B cell (primary cell): ENCODE measurements at regions not wholly inside any gene's neighbourhood (a gene's known extent, or its start where the extent isn't known, plus 50 kb on each side); places are given as distances from the start of the nearest gene placed in this dataset.

Experiments used
- ATAC-seq: fragments of 200-7000 bp; cut with Tn5 transposase; one replicate; pipeline ENCODE4 v1.10.0; 2021; ENCODE audit warnings: low read depth, mild to moderate bottlenecking, moderate number of reproducible peaks, moderate library complexity
- CTCF ChIA-PET: fragments of 350-600 bp; sonication (Branson Sonifier 250); formaldehyde crosslinking; loops from one replicate; lab custom pipeline; 2021; ENCODE audit warnings: antibody characterized with exemption, inconsistent platforms; lab: Charles Lee
- POLR2A ChIA-PET: fragments of 350-600 bp; sonication (Branson Sonifier 250); formaldehyde crosslinking; loops from one replicate; lab custom pipeline; 2021; ENCODE audit warnings: antibody characterized with exemption; lab: Charles Lee
- DNase-seq: peaks from one replicate; pipeline ENCODE4 v3.0.0; 2013
- H2AFZ ChIP-seq: 2 replicates; pipeline ENCODE4 v1.6.1; 2012; ENCODE audit warnings: mild to moderate bottlenecking, low read depth, low read length; ENCODE audit not compliant: insufficient read depth, poor library complexity, severe bottlenecking
- H3K27ac ChIP-seq, 2 donors: 1 replicate in 1 of 2; 2 replicates in 1 of 2; pipeline ENCODE4 v1.5.1; 2012 to 2013; ENCODE audit warnings: low read length in 2 of 2, mild to moderate bottlenecking in 2 of 2, moderate library complexity in 1 of 2
- H3K27me3 ChIP-seq, 4 experiments: fragments of 200-600 bp in 1 of 4; sonication (generic) in 1 of 4; replicated peaks in 1 of 4; 1 replicate in 2 of 4; 2 replicates in 2 of 4; pipeline versions ENCODE4 v1.6.1 to v1.7.0; 2013 to 2016; ENCODE audit warnings: low read length in 3 of 4, mild to moderate bottlenecking in 2 of 4, mixed read lengths in 1 of 4, moderate library complexity in 1 of 4; ENCODE audit not compliant: insufficient read depth in 4 of 4, control insufficient read depth in 3 of 4; ENCODE audit errors: control extremely low read depth in 1 of 4
- H3K36me3 ChIP-seq, 2 experiments: replicated peaks in 1 of 2; 1 replicate in 1 of 2; 2 replicates in 1 of 2; pipeline versions ENCODE4 v1.6.1 to v1.7.1; 2013; ENCODE audit warnings: low read length in 1 of 2; ENCODE audit not compliant: insufficient read depth in 2 of 2, control insufficient read depth in 1 of 2; ENCODE audit errors: control extremely low read depth in 1 of 2, extremely low read depth in 1 of 2
- H3K4me1 ChIP-seq, 2 donors: fragments of 200-600 bp in 1 of 2; sonication (generic) in 1 of 2; 1 replicate in 1 of 2; 2 replicates in 1 of 2; pipeline versions ENCODE4 v1.5.1 to v1.6.1; 2013 to 2017; ENCODE audit warnings: low read length in 2 of 2; ENCODE audit not compliant: control insufficient read depth in 2 of 2, insufficient read depth in 2 of 2
- H3K4me2 ChIP-seq: replicated peaks from 2 replicates; pipeline ENCODE3; 2012; ENCODE audit warnings: mild to moderate bottlenecking, low read depth, low read length; ENCODE audit not compliant: poor library complexity, severe bottlenecking
- H3K4me3 ChIP-seq, 5 experiments: fragments of 200-600 bp in 1 of 5; sonication (generic) in 1 of 5; 1 replicate in 3 of 5; 2 replicates in 2 of 5; pipeline versions ENCODE4 v1.5.1 to v1.7.0; 2011 to 2016; ENCODE audit warnings: low read length in 4 of 5, mild to moderate bottlenecking in 4 of 5, low read depth in 2 of 5, control low read depth in 1 of 5, moderate library complexity in 1 of 5; ENCODE audit not compliant: insufficient read depth in 1 of 5; ENCODE audit errors: control extremely low read depth in 1 of 5, extremely low read depth in 1 of 5
- H3K79me2 ChIP-seq: fragments of 200-600 bp; sonication (generic); one replicate; pipeline ENCODE4 v1.6.0; 2016; ENCODE audit warnings: low read length; ENCODE audit not compliant: control insufficient read depth, insufficient read depth
- H3K9ac ChIP-seq: fragments of 200-600 bp; sonication (generic); 2 replicates; pipeline ENCODE4 v1.6.1; 2017; ENCODE audit warnings: mild to moderate bottlenecking, low read length, moderate library complexity
- H3K9me3 ChIP-seq, 3 donors: one replicate each; pipeline versions ENCODE4 v1.6.1 to v1.7.1; 2013; ENCODE audit warnings: low read length in 2 of 3; ENCODE audit not compliant: control insufficient read depth in 2 of 3, insufficient read depth in 1 of 3; ENCODE audit errors: control extremely low read depth in 1 of 3
- H4K20me1 ChIP-seq: 2 replicates; pipeline ENCODE4 v1.6.0; 2012; ENCODE audit warnings: mild to moderate bottlenecking, low read length; ENCODE audit not compliant: insufficient read depth, control insufficient read depth, poor library complexity, severe bottlenecking
- H3K27ac Mint-ChIP-seq: one replicate; pipeline ENCODE4 v1.8.0; 2021; ENCODE audit warnings: mixed read lengths
- H3K27me3 Mint-ChIP-seq: one replicate; pipeline ENCODE4 v1.8.0; 2021; ENCODE audit warnings: mixed read lengths
- H3K4me1 Mint-ChIP-seq: one replicate; pipeline ENCODE4 v1.8.0; 2021; ENCODE audit warnings: mixed read lengths
- H3K4me3 Mint-ChIP-seq: one replicate; pipeline ENCODE4 v1.8.0; 2021; ENCODE audit warnings: mixed read lengths
- H3K9me3 Mint-ChIP-seq: one replicate; pipeline ENCODE4 v1.8.0; 2022; ENCODE audit warnings: mixed read lengths; ENCODE audit not compliant: insufficient read depth
- EZH2 ChIP-seq: IDR thresholded peaks from 2 replicates; pipeline ENCODE4 v1.6.1; 2012; ENCODE audit warnings: borderline replicate concordance, low read depth, mild to moderate bottlenecking, moderate library complexity, low read length; ENCODE audit not compliant: insufficient read depth, poor library complexity, severe bottlenecking
- WGBS: methylation state at CpG from one replicate; pipeline ENCODE4 v1.1.5; 2013; ENCODE audit warnings: missing lambda C conversion rate; ENCODE audit not compliant: insufficient coverage; 5-methylcytosine and 5-hydroxymethylcytosine counted together
- intact Hi-C: fragments of 100-400 bp; cut with micrococcal nuclease; formaldehyde crosslinking; loops from one replicate; pipeline ENCODE4 v1.10.0; 2022
- TF ChIP-seq, protein P1 (sequence below): fragments of 200-600 bp; IDR thresholded peaks from one replicate; pipeline ENCODE4 v1.8.0; 2022; ENCODE audit warnings: antibody characterized with exemption, mild to moderate bottlenecking

DNA sequence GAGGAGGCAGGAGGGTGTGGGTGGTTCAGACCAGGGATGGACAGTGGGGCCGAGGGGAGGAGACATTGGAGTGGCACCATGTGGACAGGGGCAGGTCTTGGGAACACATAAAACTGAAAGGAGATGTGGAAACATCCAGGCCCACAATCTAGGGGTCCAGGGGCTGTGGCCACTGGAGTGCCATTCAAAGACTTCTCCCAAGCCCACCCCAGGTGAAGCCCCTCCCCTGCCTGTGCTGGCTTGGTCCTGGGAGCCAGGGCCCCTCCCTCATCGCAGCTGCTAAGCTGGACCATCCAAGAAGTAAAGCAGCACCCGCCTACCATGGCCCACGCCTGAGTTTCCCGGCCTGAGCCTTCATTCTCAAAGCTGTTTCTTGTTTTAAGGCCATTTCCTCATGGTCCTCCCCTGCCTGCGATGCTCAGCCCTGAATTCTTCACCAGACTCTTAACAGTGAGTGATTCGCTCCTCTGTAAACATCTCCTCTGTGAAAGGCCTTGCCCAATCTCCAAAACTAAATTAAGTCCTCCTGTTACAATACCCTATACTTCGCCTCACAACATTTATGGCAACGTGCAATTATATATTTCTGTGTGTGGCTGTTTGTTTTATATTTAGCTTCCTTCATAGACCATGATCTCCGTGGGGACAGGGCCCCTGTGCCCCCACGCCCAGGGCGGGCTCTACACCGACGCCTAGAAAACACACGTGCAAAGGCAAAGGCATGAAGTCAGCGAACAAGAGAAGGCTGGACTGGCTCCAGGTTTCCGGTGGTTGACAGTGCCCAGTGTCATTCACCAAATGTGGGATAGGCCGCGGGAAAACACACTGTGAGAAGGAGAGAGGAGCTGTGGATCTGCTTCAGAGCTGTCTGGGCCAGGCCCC is 267.8 kb downstream of the ERMARD start:
- peaks cover 0 to 3% (median 1%) of the 10 kb centered on the region in 4 experiments for H3K27me3 ChIP-seq
- Mint-ChIP-seq H3K4me1 (no peaks in the 10 kb centered on the region), H3K4me3 (no peak overlapping the region), H3K9me3 (no peaks in the 10 kb centered on the region), H3K27me3 (peaks cover 27% of the 10 kb centered on the region), H3K27ac (no peak overlapping the region)
- ATAC-seq (no peak), DNase-seq (no peak)
- no peak overlapping the region for H3K27ac ChIP-seq
- CTCF ChIA-PET = no interaction called here
- no peak overlapping the region for H3K9ac ChIP-seq
- no peaks in the 10 kb centered on the region for H3K79me2 ChIP-seq
- H2AFZ ChIP-seq = no peak overlapping the region
- H3K4me2 ChIP-seq = no peak overlapping the region
- H3K4me3 ChIP-seq = no peak overlapping the region
- H4K20me1 ChIP-seq = no peaks in the 10 kb centered on the region
- intact Hi-C loops = no loop called here
- POLR2A ChIA-PET = no interaction called here
- no peaks in the 10 kb centered on the region for H3K36me3 ChIP-seq
- no peak for TF ChIP-seq EZH2
- WGBS = 92% methylated on average over 16 of the region's 19 CpGs
- H3K4me1 ChIP-seq = no peaks in the 10 kb centered on the region
- no peaks in the 10 kb centered on the region for H3K9me3 ChIP-seq

- no peak for ATAC-seq
- 84% methylated on average over 8 of the region's 12 CpGs for WGBS
- CTCF ChIA-PET = no interaction called here
Observed at GRCh38 chr6:170018422-170018935, 267.1 kb downstream of the ERMARD start.

More at GRCh38 chr6:170018422-170018935, 267.1 kb downstream of the ERMARD start:
- intact Hi-C loops = no loop called here
- Mint-ChIP-seq H3K27ac (no peak overlapping the region), H3K27me3 (peaks cover 32% of the 10 kb centered on the region), H3K9me3 (no peaks in the 10 kb centered on the region), H3K4me1 (no peaks in the 10 kb centered on the region), H3K4me3 (no peak overlapping the region)
- no peak for DNase-seq
- H3K4me2 ChIP-seq = no peak overlapping the region
- H3K79me2 ChIP-seq = no peaks in the 10 kb centered on the region
- no peaks in the 10 kb centered on the region for H3K36me3 ChIP-seq
- no peak overlapping the region for H2AFZ ChIP-seq
- no peaks in the 10 kb centered on the region for H4K20me1 ChIP-seq
- H3K4me1 ChIP-seq = no peaks in the 10 kb centered on the region
- no peak overlapping the region for H3K27ac ChIP-seq
- POLR2A ChIA-PET = no interaction called here
- TF ChIP-seq, protein P1, sequence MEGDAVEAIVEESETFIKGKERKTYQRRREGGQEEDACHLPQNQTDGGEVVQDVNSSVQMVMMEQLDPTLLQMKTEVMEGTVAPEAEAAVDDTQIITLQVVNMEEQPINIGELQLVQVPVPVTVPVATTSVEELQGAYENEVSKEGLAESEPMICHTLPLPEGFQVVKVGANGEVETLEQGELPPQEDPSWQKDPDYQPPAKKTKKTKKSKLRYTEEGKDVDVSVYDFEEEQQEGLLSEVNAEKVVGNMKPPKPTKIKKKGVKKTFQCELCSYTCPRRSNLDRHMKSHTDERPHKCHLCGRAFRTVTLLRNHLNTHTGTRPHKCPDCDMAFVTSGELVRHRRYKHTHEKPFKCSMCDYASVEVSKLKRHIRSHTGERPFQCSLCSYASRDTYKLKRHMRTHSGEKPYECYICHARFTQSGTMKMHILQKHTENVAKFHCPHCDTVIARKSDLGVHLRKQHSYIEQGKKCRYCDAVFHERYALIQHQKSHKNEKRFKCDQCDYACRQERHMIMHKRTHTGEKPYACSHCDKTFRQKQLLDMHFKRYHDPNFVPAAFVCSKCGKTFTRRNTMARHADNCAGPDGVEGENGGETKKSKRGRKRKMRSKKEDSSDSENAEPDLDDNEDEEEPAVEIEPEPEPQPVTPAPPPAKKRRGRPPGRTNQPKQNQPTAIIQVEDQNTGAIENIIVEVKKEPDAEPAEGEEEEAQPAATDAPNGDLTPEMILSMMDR = no peak
- no peak for TF ChIP-seq EZH2
- H3K4me3 ChIP-seq = no peak overlapping the region
- peaks cover 0 to 7% (median 3%) of the 10 kb centered on the region in 4 experiments for H3K27me3 ChIP-seq
- no peaks in the 10 kb centered on the region for H3K9me3 ChIP-seq
- H3K9ac ChIP-seq = no peak overlapping the region
